ENCODE measurements at regions not wholly inside any gene's neighbourhood (a gene's known extent, or its start where the extent isn't known, plus 50 kb on each side); places are given as distances from the start of the nearest gene placed in this dataset.

DNA sequence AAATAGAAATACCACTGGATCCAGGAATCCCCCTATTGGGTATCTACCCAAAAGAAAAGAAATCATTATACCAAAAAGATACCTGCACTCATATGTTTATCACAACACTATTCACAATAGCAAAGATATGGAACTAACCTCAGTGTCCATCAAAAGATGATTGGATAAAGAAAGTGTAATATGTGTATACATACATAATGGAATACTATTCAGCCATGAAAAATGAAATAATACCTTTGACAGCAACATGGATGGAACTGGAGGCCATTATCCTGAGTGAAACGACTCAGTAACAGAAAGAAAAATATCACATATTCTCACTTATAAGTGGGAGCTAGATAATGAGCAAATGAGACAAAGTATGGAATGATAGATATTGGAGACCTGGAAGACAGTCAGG lies 74.2 kb upstream of the TLR3 start:
- Histone ChIP-seq H3K9me3 (ENCODE audit: control insufficient read depth in 2 of 2, low read length in 2 of 2) (no peaks in the 10 kb centered on the region), H3K27me3 (ENCODE audit: control insufficient read depth, insufficient read depth, low read length) (no peaks in the 10 kb centered on the region), H3K4me3 (ENCODE audit: low read depth, low read length) (no peak overlapping the region), H3K27ac (ENCODE audit: insufficient read depth, low read length, poor library complexity, severe bottlenecking) (no peak overlapping the region), H3K36me3 (ENCODE audit: control insufficient read depth, insufficient read depth, low read length) (no peaks in the 10 kb centered on the region), H3K4me1 (ENCODE audit: control insufficient read depth, insufficient read depth, low read length, poor library complexity, severe bottlenecking) (no peaks in the 10 kb centered on the region)
- Mint-ChIP-seq H3K9me3 (peaks cover 0 to 3% (median 0%) of the 10 kb centered on the region in 7 donors), H3K4me3 (no peak overlapping the region), H3K36me3 (no peaks in the 10 kb centered on the region), H3K27me3 (no peaks in the 10 kb centered on the region), H3K4me1 (no peaks in the 10 kb centered on the region), H3K27ac (no peak overlapping the region)
- ATAC-seq (ENCODE audit: low read depth in 2 of 2) (no peak), DNase-seq (no peak)

DNA sequence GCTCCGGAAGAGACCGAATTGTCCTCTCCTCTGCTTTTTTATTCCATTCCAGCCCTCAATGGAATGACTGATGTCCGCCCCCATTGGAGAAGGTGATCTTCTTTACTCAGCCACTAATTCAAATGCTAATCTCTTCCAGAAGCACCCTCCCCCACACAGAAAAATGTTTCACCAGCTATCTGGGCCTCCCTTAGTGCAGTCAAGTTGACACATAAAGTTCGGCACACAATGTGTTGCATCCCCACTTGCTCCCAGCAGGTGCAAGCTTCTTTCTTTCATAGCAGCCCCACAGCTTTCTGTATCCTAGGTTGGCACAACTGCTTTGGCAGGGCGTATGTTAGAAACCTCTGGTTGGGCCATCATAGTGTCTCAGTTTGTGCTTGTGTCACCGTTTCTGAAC lies 73.3 kb upstream of the TLR3 start:
- no peak for DNase-seq
- peaks cover 0 to 3% (median 0%) of the 10 kb centered on the region in 7 donors for H3K9me3 Mint-ChIP-seq
- no peaks in the 10 kb centered on the region for H3K36me3 ChIP-seq (ENCODE audit: control insufficient read depth, insufficient read depth, low read length)
- no peaks in the 10 kb centered on the region for H3K4me1 Mint-ChIP-seq
- H3K4me3 ChIP-seq (ENCODE audit: low read depth, low read length), result no peak overlapping the region
- H3K4me3 Mint-ChIP-seq, result no peak overlapping the region
- H3K27ac ChIP-seq (ENCODE audit: insufficient read depth, low read length, poor library complexity, severe bottlenecking), result no peak overlapping the region
- ATAC-seq (ENCODE audit: low read depth in 2 of 2), result no peak
- no peaks in the 10 kb centered on the region for H3K36me3 Mint-ChIP-seq
- H3K4me1 ChIP-seq (ENCODE audit: control insufficient read depth, insufficient read depth, low read length, poor library complexity, severe bottlenecking), result no peaks in the 10 kb centered on the region
- H3K27me3 ChIP-seq (ENCODE audit: control insufficient read depth, insufficient read depth, low read length), result no peaks in the 10 kb centered on the region
- H3K27me3 Mint-ChIP-seq, result no peaks in the 10 kb centered on the region
- no peak overlapping the region for H3K27ac Mint-ChIP-seq
- no peaks in the 10 kb centered on the region for H3K9me3 ChIP-seq (ENCODE audit: control insufficient read depth in 2 of 2, low read length in 2 of 2)

DNA sequence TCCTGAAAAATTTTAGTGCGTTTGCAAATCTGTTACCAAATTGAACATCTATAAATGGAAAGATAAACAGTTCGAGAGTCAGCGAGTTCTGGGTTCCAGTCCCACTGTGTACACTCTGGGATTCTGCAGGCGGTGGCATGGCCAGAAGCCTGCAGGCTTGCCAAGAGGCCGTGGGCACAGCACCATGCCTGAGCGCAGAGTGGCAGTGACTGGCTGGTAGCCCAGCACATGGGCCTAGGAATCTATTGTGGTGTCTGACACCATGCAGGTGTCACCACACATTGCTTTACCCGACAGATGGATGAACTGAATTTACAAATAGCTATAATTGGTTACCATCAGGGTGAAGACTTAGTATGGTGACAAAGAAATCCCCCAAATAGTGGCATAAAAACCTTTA lies 71.7 kb upstream of the TLR3 start:
- Mint-ChIP-seq H3K27me3 (no peaks in the 10 kb centered on the region), H3K4me1 (no peaks in the 10 kb centered on the region), H3K9me3 (peaks cover 0 to 3% (median 0%) of the 10 kb centered on the region in 7 donors), H3K27ac (no peak overlapping the region), H3K4me3 (no peak overlapping the region), H3K36me3 (no peaks in the 10 kb centered on the region)
- no peaks in the 10 kb centered on the region for H3K9me3 ChIP-seq (ENCODE audit: control insufficient read depth in 2 of 2, low read length in 2 of 2)
- no peak overlapping the region for H3K27ac ChIP-seq (ENCODE audit: insufficient read depth, low read length, poor library complexity, severe bottlenecking)
- DNase-seq (no peak), ATAC-seq (ENCODE audit: low read depth in 2 of 2) (no peak)
- no peak overlapping the region for H3K4me3 ChIP-seq (ENCODE audit: low read depth, low read length)
- no peaks in the 10 kb centered on the region for H3K4me1 ChIP-seq (ENCODE audit: control insufficient read depth, insufficient read depth, low read length, poor library complexity, severe bottlenecking)
- no peaks in the 10 kb centered on the region for H3K36me3 ChIP-seq (ENCODE audit: control insufficient read depth, insufficient read depth, low read length)
- no peaks in the 10 kb centered on the region for H3K27me3 ChIP-seq (ENCODE audit: control insufficient read depth, insufficient read depth, low read length)

DNA sequence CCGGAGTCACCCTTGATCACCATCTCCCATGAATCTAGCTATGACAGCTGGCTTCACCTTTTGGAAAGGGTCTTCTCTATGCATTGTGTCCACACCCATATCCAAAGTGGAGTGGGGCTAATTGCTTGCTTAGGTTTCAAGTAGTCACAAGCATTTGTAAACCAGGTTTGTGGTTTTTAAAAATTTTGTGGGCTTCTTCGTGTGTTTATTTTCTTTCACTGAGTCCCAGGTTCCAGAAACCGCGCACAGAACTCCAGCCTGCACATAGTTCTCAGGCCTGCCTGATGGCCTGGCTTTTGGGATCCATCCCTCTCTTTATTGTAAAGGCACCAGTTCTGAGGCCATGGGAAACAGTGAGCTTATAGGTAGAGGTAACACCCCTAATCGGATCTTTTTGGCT lies 70.2 kb upstream of the TLR3 start:
- Histone ChIP-seq H3K36me3 (ENCODE audit: control insufficient read depth, insufficient read depth, low read length) (no peaks in the 10 kb centered on the region), H3K27me3 (ENCODE audit: control insufficient read depth, insufficient read depth, low read length) (no peaks in the 10 kb centered on the region), H3K9me3 (ENCODE audit: control insufficient read depth in 2 of 2, low read length in 2 of 2) (no peaks in the 10 kb centered on the region), H3K4me1 (ENCODE audit: control insufficient read depth, insufficient read depth, low read length, poor library complexity, severe bottlenecking) (no peaks in the 10 kb centered on the region), H3K27ac (ENCODE audit: insufficient read depth, low read length, poor library complexity, severe bottlenecking) (no peak overlapping the region), H3K4me3 (ENCODE audit: low read depth, low read length) (no peak overlapping the region)
- Mint-ChIP-seq H3K4me3 (no peak overlapping the region), H3K36me3 (no peaks in the 10 kb centered on the region), H3K27ac (no peak overlapping the region), H3K27me3 (no peaks in the 10 kb centered on the region), H3K9me3 (peaks cover 0 to 3% (median 0%) of the 10 kb centered on the region in 7 donors), H3K4me1 (no peaks in the 10 kb centered on the region)
- no peak for ATAC-seq (ENCODE audit: low read depth in 2 of 2)
- DNase-seq, result no peak

DNA sequence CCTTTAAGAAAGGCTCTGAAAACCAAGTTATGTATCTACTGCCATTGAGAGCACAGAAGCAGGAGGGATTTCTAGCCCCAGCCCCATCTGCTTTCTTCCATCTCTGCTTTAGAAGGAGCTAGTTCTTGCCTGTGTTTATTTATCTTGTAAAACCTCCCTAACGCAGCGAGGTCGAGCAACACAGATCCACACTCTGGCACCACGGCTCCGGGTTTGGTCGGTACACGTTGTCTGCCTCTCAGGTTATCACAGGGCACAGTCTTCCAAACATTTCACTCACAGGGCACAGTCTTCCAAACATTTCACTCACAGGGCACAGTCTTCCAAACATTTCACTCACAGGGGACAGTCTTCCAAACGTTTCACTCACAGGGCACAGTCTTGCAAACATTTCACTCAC lies 69.7 kb upstream of the TLR3 start:
- no peak overlapping the region for H3K4me3 Mint-ChIP-seq
- H3K36me3 Mint-ChIP-seq, result no peaks in the 10 kb centered on the region
- peaks cover 0 to 3% (median 0%) of the 10 kb centered on the region in 7 donors for H3K9me3 Mint-ChIP-seq
- Histone ChIP-seq H3K27ac (ENCODE audit: insufficient read depth, low read length, poor library complexity, severe bottlenecking) (no peak overlapping the region), H3K27me3 (ENCODE audit: control insufficient read depth, insufficient read depth, low read length) (no peaks in the 10 kb centered on the region), H3K36me3 (ENCODE audit: control insufficient read depth, insufficient read depth, low read length) (no peaks in the 10 kb centered on the region), H3K4me3 (ENCODE audit: low read depth, low read length) (no peak overlapping the region), H3K9me3 (ENCODE audit: control insufficient read depth in 2 of 2, low read length in 2 of 2) (no peaks in the 10 kb centered on the region), H3K4me1 (ENCODE audit: control insufficient read depth, insufficient read depth, low read length, poor library complexity, severe bottlenecking) (no peaks in the 10 kb centered on the region)
- H3K4me1 Mint-ChIP-seq, result no peaks in the 10 kb centered on the region
- DNase-seq (no peak), ATAC-seq (ENCODE audit: low read depth in 2 of 2) (no peak)
- H3K27me3 Mint-ChIP-seq, result no peaks in the 10 kb centered on the region
- H3K27ac Mint-ChIP-seq, result no peak overlapping the region

DNA sequence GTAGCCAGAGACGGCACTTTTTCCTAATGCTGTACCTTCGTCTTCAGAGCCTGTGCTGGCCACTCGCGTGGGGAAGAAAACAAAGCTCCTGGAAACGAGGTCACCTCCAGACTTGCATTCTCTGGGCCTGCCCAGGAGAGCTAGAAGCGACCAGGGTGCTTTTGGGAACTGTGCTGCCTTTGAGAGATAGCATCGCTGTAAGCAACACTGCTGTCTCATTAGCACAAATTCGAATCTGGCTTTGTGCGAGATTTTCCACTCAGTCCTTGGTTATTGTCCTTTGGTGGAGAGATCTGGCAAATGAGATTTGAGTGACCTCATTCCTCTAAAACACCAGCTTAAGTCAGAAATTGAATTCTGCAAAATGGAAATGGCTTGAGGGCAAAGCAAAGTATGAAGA lies 66.1 kb upstream of the TLR3 start:
- no peak overlapping the region for H3K27ac ChIP-seq (ENCODE audit: insufficient read depth, low read length, poor library complexity, severe bottlenecking)
- Mint-ChIP-seq H3K9me3 (no peaks in the 10 kb centered on the region), H3K4me3 (no peak overlapping the region), H3K27me3 (no peaks in the 10 kb centered on the region), H3K27ac (no peak overlapping the region), H3K4me1 (no peaks in the 10 kb centered on the region), H3K36me3 (no peaks in the 10 kb centered on the region)
- H3K4me3 ChIP-seq (ENCODE audit: low read depth, low read length), result no peak overlapping the region
- no peaks in the 10 kb centered on the region for H3K36me3 ChIP-seq (ENCODE audit: control insufficient read depth, insufficient read depth, low read length)
- H3K4me1 ChIP-seq (ENCODE audit: control insufficient read depth, insufficient read depth, low read length, poor library complexity, severe bottlenecking), result no peaks in the 10 kb centered on the region
- H3K9me3 ChIP-seq (ENCODE audit: control insufficient read depth in 2 of 2, low read length in 2 of 2), result no peaks in the 10 kb centered on the region
- DNase-seq, result no peak
- no peak for ATAC-seq (ENCODE audit: low read depth in 2 of 2)
- H3K27me3 ChIP-seq (ENCODE audit: control insufficient read depth, insufficient read depth, low read length), result no peaks in the 10 kb centered on the region

DNA sequence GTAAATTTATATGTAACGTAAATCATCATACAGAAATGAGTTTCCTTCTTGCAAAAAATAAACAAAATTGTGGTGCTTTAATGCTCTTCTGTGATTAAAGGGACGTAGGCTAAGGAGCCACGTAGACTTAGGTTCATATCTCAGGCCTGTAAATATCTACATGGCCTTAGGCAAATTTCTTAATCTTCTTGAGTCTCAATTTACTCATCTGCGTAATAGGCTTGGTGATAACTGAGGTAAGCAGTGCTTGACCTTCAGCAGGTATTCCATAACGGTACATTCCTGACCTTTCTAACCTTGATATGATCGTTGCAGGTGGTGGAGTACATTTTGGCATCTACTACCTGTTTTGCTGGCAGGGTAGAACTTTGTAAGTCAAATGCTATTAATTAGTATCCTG lies 65.2 kb upstream of the TLR3 start:
- H3K36me3 Mint-ChIP-seq, result no peaks in the 10 kb centered on the region
- no peak overlapping the region for H3K4me3 Mint-ChIP-seq
- Histone ChIP-seq H3K9me3 (ENCODE audit: control insufficient read depth in 2 of 2, low read length in 2 of 2) (no peaks in the 10 kb centered on the region), H3K27me3 (ENCODE audit: control insufficient read depth, insufficient read depth, low read length) (no peaks in the 10 kb centered on the region), H3K4me1 (ENCODE audit: control insufficient read depth, insufficient read depth, low read length, poor library complexity, severe bottlenecking) (no peaks in the 10 kb centered on the region), H3K27ac (ENCODE audit: insufficient read depth, low read length, poor library complexity, severe bottlenecking) (no peak overlapping the region), H3K36me3 (ENCODE audit: control insufficient read depth, insufficient read depth, low read length) (no peaks in the 10 kb centered on the region), H3K4me3 (ENCODE audit: low read depth, low read length) (no peak overlapping the region)
- H3K27me3 Mint-ChIP-seq, result no peaks in the 10 kb centered on the region
- H3K27ac Mint-ChIP-seq, result no peak overlapping the region
- no peaks in the 10 kb centered on the region for H3K4me1 Mint-ChIP-seq
- no peak for DNase-seq
- H3K9me3 Mint-ChIP-seq, result no peaks in the 10 kb centered on the region
- ATAC-seq (ENCODE audit: low read depth in 2 of 2), result no peak

DNA sequence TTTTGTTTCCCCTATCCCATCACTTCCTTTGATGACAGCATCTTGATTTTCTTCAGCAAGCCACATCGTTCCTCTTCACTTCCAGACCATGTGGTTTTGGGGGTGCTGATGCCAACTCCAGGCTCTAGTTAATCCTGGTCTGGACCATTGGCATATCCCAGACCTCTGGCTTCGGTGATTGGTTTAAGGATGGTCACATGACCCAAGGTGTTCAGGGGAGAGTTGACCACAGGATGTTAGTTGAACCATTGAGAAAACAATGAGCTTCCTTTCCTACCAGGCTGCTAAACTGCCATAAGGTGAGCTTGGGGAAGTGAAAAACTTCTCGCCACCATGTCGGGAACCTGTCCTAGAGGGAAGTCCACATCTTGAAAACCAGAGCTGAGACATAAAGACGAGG lies 60.9 kb upstream of the TLR3 start:
- H3K27ac ChIP-seq (ENCODE audit: insufficient read depth, low read length, poor library complexity, severe bottlenecking), result no peak overlapping the region

More for the DNA sequence above, 60.9 kb upstream of the TLR3 start:
- no peaks in the 10 kb centered on the region for H3K9me3 ChIP-seq (ENCODE audit: control insufficient read depth in 2 of 2, low read length in 2 of 2)
- ATAC-seq (ENCODE audit: low read depth in 2 of 2) (no peak), DNase-seq (no peak)
- H3K36me3 ChIP-seq (ENCODE audit: control insufficient read depth, insufficient read depth, low read length), result no peaks in the 10 kb centered on the region
- no peaks in the 10 kb centered on the region for H3K36me3 Mint-ChIP-seq
- peaks cover 0 to 2% (median 0%) of the 10 kb centered on the region in 7 donors for H3K9me3 Mint-ChIP-seq
- no peak overlapping the region for H3K4me3 Mint-ChIP-seq
- no peaks in the 10 kb centered on the region for H3K27me3 Mint-ChIP-seq
- H3K27me3 ChIP-seq (ENCODE audit: control insufficient read depth, insufficient read depth, low read length), result no peaks in the 10 kb centered on the region
- H3K4me3 ChIP-seq (ENCODE audit: low read depth, low read length), result no peak overlapping the region
- H3K27ac Mint-ChIP-seq, result no peak overlapping the region
- no peaks in the 10 kb centered on the region for H3K4me1 Mint-ChIP-seq
- no peaks in the 10 kb centered on the region for H3K4me1 ChIP-seq (ENCODE audit: control insufficient read depth, insufficient read depth, low read length, poor library complexity, severe bottlenecking)

All from CD4-positive, CD25-positive, alpha-beta regulatory T cell (primary cell).